SK-N-SH treated with all-trans-retinoic acid at 6 μM for 48 hours (cell line): ENCODE measurements at regions not wholly inside any gene's neighbourhood (a gene's known extent, or its start where the extent isn't known, plus 50 kb on each side); places are given as distances from the start of the nearest gene placed in this dataset.
"Not testable (repeated sequence)": the region's sequence is repeated elsewhere in the genome, so short reads cannot be mapped to it uniquely, and the experiment has no call there.

Experiments
- ARNTL ChIP-seq: fragments of 450-650 bp; formaldehyde crosslinking; IDR thresholded peaks from 2 replicates; pipeline ENCODE4 v1.5.0; 2020; ENCODE audit warnings: low read depth, mild to moderate bottlenecking, moderate library complexity, borderline replicate concordance
- GLIS3 ChIP-seq: fragments of 250-450 bp; sonication (Bioruptor Pico); IDR thresholded peaks from 2 replicates; pipeline ENCODE4 v1.5.0; 2020; ENCODE audit warnings: mild to moderate bottlenecking, moderate library complexity
- PPARA ChIP-seq: fragments of 250-450 bp; sonication (Bioruptor Pico); IDR thresholded peaks from 2 replicates; pipeline ENCODE4 v1.5.0; 2020; ENCODE audit warnings: mild to moderate bottlenecking, borderline replicate concordance
- RARB ChIP-seq: fragments of 250-450 bp; sonication (Bioruptor Pico); IDR thresholded peaks from 2 replicates; pipeline ENCODE4 v1.8.0; 2021; ENCODE audit warnings: mild to moderate bottlenecking, moderate library complexity
- SNAI2 ChIP-seq: fragments of 250-450 bp; sonication (Bioruptor Pico); IDR thresholded peaks from 2 replicates; pipeline ENCODE4 v1.5.0; 2020; ENCODE audit warnings: mild to moderate bottlenecking, moderate library complexity
- TOX ChIP-seq: fragments of 250-450 bp; sonication (Bioruptor Pico); IDR thresholded peaks from 2 replicates; pipeline ENCODE4 v1.8.0; 2021; ENCODE audit warnings: mild to moderate bottlenecking, moderate library complexity, borderline replicate concordance
- TSHZ2 ChIP-seq: fragments of 250-450 bp; sonication (Bioruptor Pico); IDR thresholded peaks from 2 replicates; pipeline ENCODE4 v1.5.0; 2020; ENCODE audit warnings: mild to moderate bottlenecking, moderate library complexity
- ZFP3 ChIP-seq: fragments of 250-450 bp; sonication (Bioruptor Pico); IDR thresholded peaks from 2 replicates; pipeline ENCODE4 v1.5.0; 2020; ENCODE audit warnings: mild to moderate bottlenecking, moderate library complexity
- ZNF565 ChIP-seq: fragments of 450-650 bp; formaldehyde crosslinking; conservative IDR thresholded peaks from 2 replicates; pipeline ENCODE4 v1.5.0; 2020; ENCODE audit warnings: low read depth, mild to moderate bottlenecking, moderate library complexity
- ZNF70 ChIP-seq: fragments of 450-650 bp; formaldehyde crosslinking; IDR thresholded peaks from 2 replicates; pipeline ENCODE4 v1.5.0; 2020; ENCODE audit warnings: mild to moderate bottlenecking, moderate library complexity
- ZNF8 ChIP-seq: fragments of 450-650 bp; formaldehyde crosslinking; IDR thresholded peaks from 2 replicates; pipeline ENCODE4 v1.5.0; 2020; ENCODE audit warnings: mild to moderate bottlenecking, moderate library complexity
- TF ChIP-seq, protein P1 (sequence below): fragments of 250-450 bp; sonication (Bioruptor Pico); IDR thresholded peaks from 2 replicates; pipeline ENCODE4 v1.5.1; 2021; ENCODE audit warnings: mild to moderate bottlenecking, moderate library complexity
- TF ChIP-seq, protein P2 (sequence below): fragments of 250-450 bp; sonication (Bioruptor Pico); IDR thresholded peaks from 2 replicates; pipeline ENCODE4 v1.8.0; 2020; ENCODE audit warnings: mild to moderate bottlenecking, moderate library complexity, borderline replicate concordance

DNA sequence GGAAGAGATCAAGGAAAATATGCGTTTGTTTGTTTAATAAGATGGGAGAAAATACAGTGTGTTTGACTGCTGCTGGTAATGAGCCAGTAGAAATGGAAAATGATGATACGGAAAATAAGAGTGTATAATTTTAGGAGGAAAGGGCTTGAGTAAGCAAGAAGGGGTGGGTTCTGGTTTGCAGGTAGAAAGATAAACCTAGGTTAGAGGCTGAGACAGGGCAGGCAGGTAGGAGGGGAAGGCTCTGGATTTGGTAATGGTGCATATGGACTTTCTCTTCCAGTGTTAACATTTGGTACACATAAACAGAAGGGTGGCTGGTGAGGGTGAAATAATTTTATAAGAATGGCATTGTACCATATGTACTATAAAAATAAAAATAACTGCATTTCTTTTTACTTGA, 84.4 kb downstream of the SRGAP2 start:
- TF ChIP-seq ZNF70 (CRISPR knock-in tag); ZFP3; GLIS3; ARNTL (CRISPR knock-in tag); TOX (CRISPR knock-in tag); SNAI2 (CRISPR knock-in tag); PPARA (CRISPR knock-in tag); RARB; TSHZ2 (CRISPR knock-in tag); ZNF8 (CRISPR knock-in tag); ZNF565: not testable (repeated sequence)
- TF ChIP-seq, protein P1, sequence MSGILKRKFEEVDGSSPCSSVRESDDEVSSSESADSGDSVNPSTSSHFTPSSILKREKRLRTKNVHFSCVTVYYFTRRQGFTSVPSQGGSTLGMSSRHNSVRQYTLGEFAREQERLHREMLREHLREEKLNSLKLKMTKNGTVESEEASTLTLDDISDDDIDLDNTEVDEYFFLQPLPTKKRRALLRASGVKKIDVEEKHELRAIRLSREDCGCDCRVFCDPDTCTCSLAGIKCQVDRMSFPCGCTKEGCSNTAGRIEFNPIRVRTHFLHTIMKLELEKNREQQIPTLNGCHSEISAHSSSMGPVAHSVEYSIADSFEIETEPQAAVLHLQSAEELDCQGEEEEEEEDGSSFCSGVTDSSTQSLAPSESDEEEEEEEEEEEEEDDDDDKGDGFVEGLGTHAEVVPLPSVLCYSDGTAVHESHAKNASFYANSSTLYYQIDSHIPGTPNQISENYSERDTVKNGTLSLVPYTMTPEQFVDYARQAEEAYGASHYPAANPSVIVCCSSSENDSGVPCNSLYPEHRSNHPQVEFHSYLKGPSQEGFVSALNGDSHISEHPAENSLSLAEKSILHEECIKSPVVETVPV (CRISPR knock-in tag): not testable (repeated sequence)
- TF ChIP-seq, protein P2, sequence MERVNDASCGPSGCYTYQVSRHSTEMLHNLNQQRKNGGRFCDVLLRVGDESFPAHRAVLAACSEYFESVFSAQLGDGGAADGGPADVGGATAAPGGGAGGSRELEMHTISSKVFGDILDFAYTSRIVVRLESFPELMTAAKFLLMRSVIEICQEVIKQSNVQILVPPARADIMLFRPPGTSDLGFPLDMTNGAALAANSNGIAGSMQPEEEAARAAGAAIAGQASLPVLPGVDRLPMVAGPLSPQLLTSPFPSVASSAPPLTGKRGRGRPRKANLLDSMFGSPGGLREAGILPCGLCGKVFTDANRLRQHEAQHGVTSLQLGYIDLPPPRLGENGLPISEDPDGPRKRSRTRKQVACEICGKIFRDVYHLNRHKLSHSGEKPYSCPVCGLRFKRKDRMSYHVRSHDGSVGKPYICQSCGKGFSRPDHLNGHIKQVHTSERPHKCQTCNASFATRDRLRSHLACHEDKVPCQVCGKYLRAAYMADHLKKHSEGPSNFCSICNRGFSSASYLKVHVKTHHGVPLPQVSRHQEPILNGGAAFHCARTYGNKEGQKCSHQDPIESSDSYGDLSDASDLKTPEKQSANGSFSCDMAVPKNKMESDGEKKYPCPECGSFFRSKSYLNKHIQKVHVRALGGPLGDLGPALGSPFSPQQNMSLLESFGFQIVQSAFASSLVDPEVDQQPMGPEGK: not testable (repeated sequence)
